Smooth muscle cell (in vitro differentiated cells): ENCODE measurements at regions not wholly inside any gene's neighbourhood (a gene's known extent, or its start where the extent isn't known, plus 50 kb on each side); places are given as distances from the start of the nearest gene placed in this dataset.

Experiments used
- DNase-seq: peaks from one replicate; lab custom pipeline; 2025; ENCODE audit not compliant: unreplicated experiment; lab: John Stamatoyannopoulos, UW
- H2AFZ ChIP-seq: fragments of 200-600 bp; sonication (generic); 2 replicates; pipeline ENCODE4 v1.6.0; 2016; ENCODE audit warnings: antibody characterized with exemption, low read depth, mild to moderate bottlenecking
- H3F3A ChIP-seq: fragments of 200-600 bp; sonication (generic); 2 replicates; pipeline ENCODE4 v1.6.0; 2017; ENCODE audit warnings: antibody characterized with exemption, low read depth
- H3K27ac ChIP-seq: fragments of 200-600 bp; sonication (generic); 2 replicates; pipeline ENCODE4 v1.5.1; 2016; ENCODE audit warnings: low read depth, mild to moderate bottlenecking
- H3K27me3 ChIP-seq: fragments of 200-600 bp; sonication (generic); 2 replicates; pipeline ENCODE4 v1.6.1; 2016; ENCODE audit warnings: low read depth, mild to moderate bottlenecking
- H3K36me3 ChIP-seq: fragments of 200-600 bp; sonication (generic); 2 replicates; pipeline ENCODE4 v1.5.1; 2016; ENCODE audit warnings: low read depth
- H3K4me1 ChIP-seq: fragments of 200-600 bp; sonication (generic); 2 replicates; pipeline ENCODE4 v1.5.1; 2016; ENCODE audit warnings: low read depth
- H3K4me2 ChIP-seq: fragments of 200-600 bp; sonication (generic); 2 replicates; pipeline ENCODE4 v1.6.0; 2016; ENCODE audit warnings: mild to moderate bottlenecking
- H3K4me3 ChIP-seq: fragments of 200-600 bp; sonication (generic); 2 replicates; pipeline ENCODE4 v1.5.1; 2016; ENCODE audit warnings: mild to moderate bottlenecking
- H3K79me2 ChIP-seq: fragments of 200-600 bp; sonication (generic); 2 replicates; pipeline ENCODE4 v1.6.0; 2016; ENCODE audit warnings: low read depth, mild to moderate bottlenecking
- H3K9ac ChIP-seq: fragments of 200-600 bp; sonication (generic); 2 replicates; pipeline ENCODE4 v1.6.0; 2016; ENCODE audit warnings: low read depth
- H3K9me3 ChIP-seq: fragments of 200-600 bp; sonication (generic); replicated peaks from 2 replicates; pipeline ENCODE4 v1.5.1; 2016; ENCODE audit warnings: low read depth
- H4K20me1 ChIP-seq: fragments of 200-600 bp; sonication (generic); 2 replicates; pipeline ENCODE4 v1.6.0; 2016; ENCODE audit warnings: low read depth
- CTCF ChIP-seq: fragments of 200-600 bp; sonication (generic); IDR thresholded peaks from 2 replicates; pipeline ENCODE4 v1.5.1; 2017; ENCODE audit warnings: borderline replicate concordance, mild to moderate bottlenecking, antibody characterized with exemption; ENCODE audit not compliant: insufficient read depth, poor library complexity, severe bottlenecking
- WGBS: methylation state at CpG from one replicate; pipeline ENCODE4 v1.1.7; 2016; ENCODE audit warnings: low lambda C conversion rate; 5-methylcytosine and 5-hydroxymethylcytosine counted together

- no peaks in the 10 kb centered on the region for H3K4me1 ChIP-seq
- no peak for DNase-seq
- H2AFZ ChIP-seq: no peak overlapping the region
- 97% methylated on average over 8 of the region's 8 CpGs for WGBS
- no peaks in the 10 kb centered on the region for H3K9me3 ChIP-seq
- no peak overlapping the region for H3K4me2 ChIP-seq
- no peaks in the 10 kb centered on the region for H3F3A ChIP-seq
- no peak overlapping the region for H3K27ac ChIP-seq
- H3K36me3 ChIP-seq: no peaks in the 10 kb centered on the region
- no peaks in the 10 kb centered on the region for H4K20me1 ChIP-seq
- no peak overlapping the region for H3K9ac ChIP-seq
- H3K79me2 ChIP-seq: no peaks in the 10 kb centered on the region
- no peak for TF ChIP-seq CTCF
- H3K27me3 ChIP-seq: no peaks in the 10 kb centered on the region
- H3K4me3 ChIP-seq: no peak overlapping the region
Measured at GRCh38 chr2:240300840-240301239, 134.6 kb upstream of the GPC1 start.

GRCh38 chr2:240301256-240301795 lies 134.1 kb upstream of the GPC1 start:
- no peak overlapping the region for H3K27ac ChIP-seq
- no peak for DNase-seq

GRCh38 chr2:240302041-240302440 lies 133.4 kb upstream of the GPC1 start:
- Histone ChIP-seq H3K79me2 (no peaks in the 10 kb centered on the region), H3K4me2 (no peak overlapping the region), H2AFZ (no peak overlapping the region), H3K27me3 (no peaks in the 10 kb centered on the region), H3K4me3 (no peak overlapping the region), H3K27ac (no peak overlapping the region), H3F3A (no peaks in the 10 kb centered on the region), H3K9ac (no peak overlapping the region), H4K20me1 (no peaks in the 10 kb centered on the region), H3K4me1 (no peaks in the 10 kb centered on the region), H3K36me3 (no peaks in the 10 kb centered on the region), H3K9me3 (no peaks in the 10 kb centered on the region)
- DNase-seq: no peak
- 89% methylated on average over 5 of the region's 5 CpGs for WGBS
- no peak for TF ChIP-seq CTCF

More at GRCh38 chr2:240301256-240301795, 134.1 kb upstream of the GPC1 start:
- Histone ChIP-seq H3K79me2 (no peaks in the 10 kb centered on the region), H3F3A (no peaks in the 10 kb centered on the region), H3K4me1 (no peaks in the 10 kb centered on the region), H3K4me2 (no peak overlapping the region), H3K9me3 (no peaks in the 10 kb centered on the region), H3K4me3 (no peak overlapping the region), H2AFZ (no peak overlapping the region), H3K27me3 (no peaks in the 10 kb centered on the region), H3K9ac (no peak overlapping the region), H4K20me1 (no peaks in the 10 kb centered on the region), H3K36me3 (no peaks in the 10 kb centered on the region)
- no peak for TF ChIP-seq CTCF
- 95% methylated on average over 13 of the region's 13 CpGs for WGBS

GRCh38 chr2:240302933-240303595 lies 132.4 kb upstream of the GPC1 start:
- Histone ChIP-seq H3F3A (no peaks in the 10 kb centered on the region), H3K9ac (no peak overlapping the region), H3K27me3 (no peaks in the 10 kb centered on the region), H3K79me2 (no peaks in the 10 kb centered on the region), H3K36me3 (no peaks in the 10 kb centered on the region), H2AFZ (no peak overlapping the region), H3K4me2 (no peak overlapping the region), H4K20me1 (no peaks in the 10 kb centered on the region), H3K4me3 (no peak overlapping the region), H3K4me1 (no peaks in the 10 kb centered on the region), H3K9me3 (no peaks in the 10 kb centered on the region), H3K27ac (no peak overlapping the region)
- TF ChIP-seq CTCF: no peak
- WGBS: 100% methylated on average over 1 of the region's 2 CpGs
- no peak for DNase-seq
